ENCODE measurements at regions not wholly inside any gene's neighbourhood (a gene's known extent, or its start where the extent isn't known, plus 50 kb on each side); places are given as distances from the start of the nearest gene placed in this dataset.

- DNase-seq (ENCODE audit: low read depth): no peak
These were observed 1888.6 kb downstream of the MRPL39 start for GRCh38 chr21:23718446-23719285.

- no peak for DNase-seq (ENCODE audit: low read depth)
These were observed 1895.1 kb downstream of the MRPL39 start for GRCh38 chr21:23712166-23712565.

- DNase-seq (ENCODE audit: low read depth): no peak
These were observed 1900.8 kb downstream of the MRPL39 start for GRCh38 chr21:23706431-23706830.

- no peak for DNase-seq (ENCODE audit: low read depth)
These were observed 1907.9 kb downstream of the MRPL39 start for GRCh38 chr21:23699402-23699801.

- DNase-seq (ENCODE audit: low read depth): no peak
These were observed 1908.7 kb downstream of the MRPL39 start for GRCh38 chr21:23698619-23699018.

- DNase-seq (ENCODE audit: low read depth): no peak
These were observed 1911.8 kb downstream of the MRPL39 start for GRCh38 chr21:23695443-23695842.

- no peak for DNase-seq (ENCODE audit: low read depth)
These were observed 1912.9 kb downstream of the MRPL39 start for GRCh38 chr21:23694390-23694789.

- DNase-seq (ENCODE audit: low read depth): no peak
These were observed 1917.0 kb downstream of the MRPL39 start for GRCh38 chr21:23690316-23690715.

- DNase-seq (ENCODE audit: low read depth): no peak
These were observed 1920.4 kb downstream of the MRPL39 start for GRCh38 chr21:23686737-23687523.

- no peak for DNase-seq (ENCODE audit: low read depth)
These were observed 1922.8 kb downstream of the MRPL39 start for GRCh38 chr21:23684431-23684830.

GRCh38 chr21:23664193-23664694 is 1943.0 kb downstream of the MRPL39 start:
- no peak for DNase-seq (ENCODE audit: low read depth)

GRCh38 chr21:23660560-23660959 is 1946.7 kb downstream of the MRPL39 start:
- DNase-seq (ENCODE audit: low read depth): no peak

GRCh38 chr21:23644768-23645167 is 1962.5 kb downstream of the MRPL39 start:
- no peak for DNase-seq (ENCODE audit: low read depth)

- DNase-seq (ENCODE audit: low read depth): no peak
These were observed 1967.6 kb downstream of the MRPL39 start for GRCh38 chr21:23639721-23640120.

GRCh38 chr21:23638131-23638695 is 1969.1 kb downstream of the MRPL39 start:
- DNase-seq (ENCODE audit: low read depth): no peak

GRCh38 chr21:23633447-23633940 is 1973.8 kb downstream of the MRPL39 start:
- no peak for DNase-seq (ENCODE audit: low read depth)

GRCh38 chr21:23624281-23624680 is 1983.0 kb downstream of the MRPL39 start:
- no peak for DNase-seq (ENCODE audit: low read depth)

GRCh38 chr21:23613014-23613413 is 1994.3 kb downstream of the MRPL39 start:
- no peak for DNase-seq (ENCODE audit: low read depth)

GRCh38 chr21:23612210-23612609 is 1995.1 kb downstream of the MRPL39 start:
- DNase-seq (ENCODE audit: low read depth): no peak

- DNase-seq (ENCODE audit: low read depth): no peak
These were observed 1999.4 kb downstream of the MRPL39 start for GRCh38 chr21:23607782-23608431.

- no peak for DNase-seq (ENCODE audit: low read depth)
These were observed 2005.7 kb downstream of the MRPL39 start for GRCh38 chr21:23601549-23601948.

- no peak for DNase-seq (ENCODE audit: low read depth)
These were observed 2013.7 kb downstream of the MRPL39 start for GRCh38 chr21:23593582-23593981.
